Endothelial cell of umbilical vein (primary cell): ENCODE measurements at regions not wholly inside any gene's neighbourhood (a gene's known extent, or its start where the extent isn't known, plus 50 kb on each side); places are given as distances from the start of the nearest gene placed in this dataset.

ENCODE experiments used
- BruUV-seq: library from RNA; stranded (reverse); fragments of 400-500 nt; replicated peaks from 2 replicates; lab custom pipeline; 2021; lab: Mats Ljungman, UMichigan
- CTCF ChIA-PET: fragments of 300-600, 350-600 bp; sonication (Branson Sonifier 250); formaldehyde crosslinking; loops from one replicate; lab custom pipeline; 2021; ENCODE audit warnings: antibody characterized with exemption, inconsistent platforms; lab: Charles Lee
- POLR2A ChIA-PET: fragments of 300-600, 350-600 bp; sonication (Branson Sonifier 250); formaldehyde crosslinking; loops from one replicate; lab custom pipeline; 2021; ENCODE audit warnings: antibody characterized with exemption, inconsistent platforms; lab: Charles Lee
- DNase-seq: peaks from one replicate; pipeline ENCODE4 v3.0.0-alpha.2; 2011; ENCODE audit warnings: low read depth, low spot score
- FAIRE-seq: peaks from 2 replicates; lab custom pipeline; 2011; peaks lifted over from hg19 to GRCh38; lab: Jason Lieb, UNC
- H2AFZ ChIP-seq: 2 replicates; pipeline ENCODE4 v1.6.0; 2012; ENCODE audit warnings: low read depth, low read length, control low read depth, inconsistent platforms
- H3K27ac ChIP-seq: 2 replicates; pipeline ENCODE4 v1.5.1; 2011; ENCODE audit warnings: low read depth, mild to moderate bottlenecking, control low read depth, low read length, moderate library complexity; ENCODE audit not compliant: insufficient read depth
- H3K27me3 ChIP-seq, 2 experiments: 2 replicates each; pipeline versions ENCODE4 v1.6.0 to v1.6.1; 2011; ENCODE audit warnings: low read length in 2 of 2, mixed read lengths in 1 of 2; ENCODE audit not compliant: control insufficient read depth in 2 of 2, insufficient read depth in 2 of 2
- H3K36me3 ChIP-seq, 2 experiments: 2 replicates in 1 of 2; 3 replicates in 1 of 2; pipeline ENCODE4 v1.5.1; 2011; ENCODE audit warnings: low read length in 2 of 2, mild to moderate bottlenecking in 1 of 2, moderate library complexity in 1 of 2; ENCODE audit not compliant: control insufficient read depth in 2 of 2, insufficient read depth in 2 of 2; ENCODE audit errors: extremely low read depth in 1 of 2
- H3K4me1 ChIP-seq: 3 replicates; pipeline ENCODE4 v1.5.1; 2011; ENCODE audit warnings: mild to moderate bottlenecking, low read length; ENCODE audit not compliant: control insufficient read depth, insufficient read depth; ENCODE audit errors: extremely low read depth
- H3K4me2 ChIP-seq: 2 replicates; pipeline ENCODE4 v1.6.1; 2011; ENCODE audit warnings: low read length, control low read depth, mixed read lengths; ENCODE audit not compliant: insufficient read depth
- H3K4me3 ChIP-seq, 3 experiments: fragments of 200-600 bp in 1 of 3; sonication (generic), shearing (Covaris generic) in 1 of 3; replicated peaks in 1 of 3; 2 replicates each; pipeline ENCODE4 v1.5.1; 2011 to 2016; ENCODE audit warnings: control low read depth in 3 of 3, low read length in 3 of 3, mild to moderate bottlenecking in 2 of 3, inconsistent platforms in 1 of 3, low read depth in 1 of 3, moderate library complexity in 1 of 3; ENCODE audit not compliant: insufficient read depth in 1 of 3
- H3K79me2 ChIP-seq: 2 replicates; pipeline ENCODE4 v1.6.0; 2012; ENCODE audit warnings: low read length, inconsistent platforms; ENCODE audit not compliant: control insufficient read depth, insufficient read depth
- H3K9ac ChIP-seq: replicated peaks from 2 replicates; pipeline ENCODE3; 2011; ENCODE audit warnings: low read length, control low read depth; ENCODE audit not compliant: insufficient read depth; ENCODE audit errors: extremely low read depth
- H3K9me1 ChIP-seq: replicated peaks from 3 replicates; pipeline ENCODE4 v1.6.0; 2011; ENCODE audit warnings: mild to moderate bottlenecking, low read length; ENCODE audit not compliant: control insufficient read depth, insufficient read depth; ENCODE audit errors: extremely low read depth
- H3K9me3 ChIP-seq: replicated peaks from 2 replicates; pipeline ENCODE4 v1.5.1; 2012; ENCODE audit warnings: low read length, inconsistent platforms; ENCODE audit not compliant: control insufficient read depth, insufficient read depth
- H4K20me1 ChIP-seq: replicated peaks from 2 replicates; pipeline ENCODE3; 2011; ENCODE audit warnings: mild to moderate bottlenecking, low read length; ENCODE audit not compliant: control insufficient read depth, insufficient read depth; ENCODE audit errors: extremely low read depth
- EZH2 ChIP-seq: IDR thresholded peaks from 2 replicates; pipeline ENCODE4 v1.6.1; 2012; ENCODE audit warnings: borderline replicate concordance, low read depth, mild to moderate bottlenecking, moderate library complexity, low read length, inconsistent platforms; ENCODE audit not compliant: severe bottlenecking
- FOS ChIP-seq: IDR thresholded peaks from 2 replicates; pipeline ENCODE4 v1.6.1; 2011; ENCODE audit warnings: mild to moderate bottlenecking, low read length, moderate library complexity, borderline replicate concordance; ENCODE audit not compliant: insufficient read depth
- GATA2 ChIP-seq: IDR thresholded peaks from 2 replicates; pipeline ENCODE4 v1.7.0; 2011; ENCODE audit warnings: low read depth, mild to moderate bottlenecking, moderate library complexity, mixed read lengths, low read length; ENCODE audit not compliant: insufficient read length, insufficient read depth
- JUN ChIP-seq: IDR thresholded peaks from 2 replicates; pipeline ENCODE4 v1.6.1; 2011; ENCODE audit warnings: borderline replicate concordance, low read depth; ENCODE audit not compliant: insufficient read length, insufficient read depth
- MYC ChIP-seq: IDR thresholded peaks from one replicate; pipeline ENCODE4 v1.6.1; 2011; ENCODE audit warnings: mild to moderate bottlenecking, low read depth, low read length
- POLR2A ChIP-seq: IDR thresholded peaks from 2 replicates; pipeline ENCODE4 v1.6.1; 2012; ENCODE audit warnings: low read depth, mild to moderate bottlenecking, control low read depth, low read length
- POLR2AphosphoS5 ChIP-seq: IDR thresholded peaks from 2 replicates; pipeline ENCODE4 v1.6.1; 2012; ENCODE audit warnings: low read depth, mild to moderate bottlenecking, control low read depth, low read length, moderate library complexity; ENCODE audit not compliant: insufficient read depth
- dilution Hi-C: fragments of 300-500 bp; cut with MboI; formaldehyde crosslinking; loops from one replicate; pipeline ENCODE4 v1.15.0; 2019; ENCODE audit warnings: low sequenced_read_pairs; ENCODE audit not compliant: extremely low pct_ligation_motif_present
- intact Hi-C: fragments of 100-400 bp; cut with micrococcal nuclease; formaldehyde crosslinking; loops from one replicate; pipeline ENCODE4 v1.10.0; 2022
- TF ChIP-seq, protein P1 (sequence below): IDR thresholded peaks from 2 replicates; pipeline ENCODE4 v1.6.1; 2011; ENCODE audit not compliant: insufficient read depth, insufficient read length
- TF ChIP-seq, protein P2 (sequence below), 2 donors: IDR thresholded peaks; 1 replicate in 1 of 2; 2 replicates in 1 of 2; pipeline ENCODE4 v1.5.1; 2011; ENCODE audit warnings: low read length in 2 of 2, mild to moderate bottlenecking in 2 of 2, moderate library complexity in 2 of 2, control low read depth in 1 of 2, inconsistent platforms in 1 of 2, low read depth in 1 of 2; ENCODE audit not compliant: insufficient read depth in 1 of 2; ENCODE audit errors: extremely low read depth in 1 of 2

DNA sequence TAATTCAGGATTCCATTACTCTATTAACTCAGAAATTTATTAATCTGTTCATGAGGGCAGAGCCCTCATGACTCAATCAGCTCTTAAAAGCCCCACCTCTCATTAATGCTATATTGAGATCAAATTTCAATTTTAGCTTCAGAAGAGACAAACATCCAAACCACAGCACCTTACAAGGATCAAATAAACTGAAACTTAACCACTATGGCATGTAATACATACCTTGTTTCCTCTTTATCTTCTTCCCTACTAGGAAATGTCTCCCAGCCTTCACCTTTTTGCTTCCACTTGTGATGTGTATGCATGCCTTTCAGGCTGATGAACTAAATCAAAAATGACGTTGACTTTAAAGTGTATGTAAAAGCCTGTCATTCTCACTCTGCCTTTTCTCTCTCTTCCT, 2121.3 kb downstream of the NCAM2 start:
- no peaks in the 10 kb centered on the region for H4K20me1 ChIP-seq
- no TSS peak for BruUV-seq
- no peaks in the 10 kb centered on the region for H3K27me3 ChIP-seq
- POLR2A ChIA-PET, result no interaction called here
- CTCF ChIA-PET, result no interaction called here
- no peak overlapping the region for H3K4me2 ChIP-seq
- H3K79me2 ChIP-seq, result no peaks in the 10 kb centered on the region
- H2AFZ ChIP-seq, result no peak overlapping the region
- TF ChIP-seq, protein P1, sequence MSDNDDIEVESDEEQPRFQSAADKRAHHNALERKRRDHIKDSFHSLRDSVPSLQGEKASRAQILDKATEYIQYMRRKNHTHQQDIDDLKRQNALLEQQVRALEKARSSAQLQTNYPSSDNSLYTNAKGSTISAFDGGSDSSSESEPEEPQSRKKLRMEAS, result no peak
- TF ChIP-seq, protein P2, sequence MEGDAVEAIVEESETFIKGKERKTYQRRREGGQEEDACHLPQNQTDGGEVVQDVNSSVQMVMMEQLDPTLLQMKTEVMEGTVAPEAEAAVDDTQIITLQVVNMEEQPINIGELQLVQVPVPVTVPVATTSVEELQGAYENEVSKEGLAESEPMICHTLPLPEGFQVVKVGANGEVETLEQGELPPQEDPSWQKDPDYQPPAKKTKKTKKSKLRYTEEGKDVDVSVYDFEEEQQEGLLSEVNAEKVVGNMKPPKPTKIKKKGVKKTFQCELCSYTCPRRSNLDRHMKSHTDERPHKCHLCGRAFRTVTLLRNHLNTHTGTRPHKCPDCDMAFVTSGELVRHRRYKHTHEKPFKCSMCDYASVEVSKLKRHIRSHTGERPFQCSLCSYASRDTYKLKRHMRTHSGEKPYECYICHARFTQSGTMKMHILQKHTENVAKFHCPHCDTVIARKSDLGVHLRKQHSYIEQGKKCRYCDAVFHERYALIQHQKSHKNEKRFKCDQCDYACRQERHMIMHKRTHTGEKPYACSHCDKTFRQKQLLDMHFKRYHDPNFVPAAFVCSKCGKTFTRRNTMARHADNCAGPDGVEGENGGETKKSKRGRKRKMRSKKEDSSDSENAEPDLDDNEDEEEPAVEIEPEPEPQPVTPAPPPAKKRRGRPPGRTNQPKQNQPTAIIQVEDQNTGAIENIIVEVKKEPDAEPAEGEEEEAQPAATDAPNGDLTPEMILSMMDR (IDR thresholded peaks at IDR 0.05; ENCODE audit: extremely low read depth in 1 of 2, insufficient read depth in 1 of 2, low read depth in 1 of 2, low read length in 2 of 2), result no peak
- TF ChIP-seq EZH2 (no peak), POLR2AphosphoS5 (no peak), FOS (no peak), GATA2 (no peak), POLR2A (no peak), MYC (no peak), JUN (no peak)
- DNase-seq (no peak), FAIRE-seq (no peak)
- dilution Hi-C loops, result no loop called here
- no peaks in the 10 kb centered on the region for H3K9me3 ChIP-seq
- H3K4me3 ChIP-seq, result no peak overlapping the region
- H3K9me1 ChIP-seq, result no peaks in the 10 kb centered on the region
- intact Hi-C loops, result no loop called here
- H3K27ac ChIP-seq, result no peak overlapping the region
- H3K4me1 ChIP-seq, result no peaks in the 10 kb centered on the region
- no peaks in the 10 kb centered on the region for H3K36me3 ChIP-seq
- no peak overlapping the region for H3K9ac ChIP-seq
